ENCODE measurements at regions not wholly inside any gene's neighbourhood (a gene's known extent, or its start where the extent isn't known, plus 50 kb on each side); places are given as distances from the start of the nearest gene placed in this dataset.

- DNase-seq (ENCODE audit: extremely low spot score, unreplicated experiment), result no peak
- Mint-ChIP-seq H3K27ac (ENCODE audit: unreplicated experiment) (no peak overlapping the region), H3K4me1 (ENCODE audit: unreplicated experiment) (no peaks in the 10 kb centered on the region), H3K4me3 (ENCODE audit: unreplicated experiment) (no peak overlapping the region), H3K36me3 (ENCODE audit: unreplicated experiment) (no peaks in the 10 kb centered on the region), H3K9me3 (ENCODE audit: unreplicated experiment) (no peaks in the 10 kb centered on the region), H3K27me3 (ENCODE audit: unreplicated experiment) (no peaks in the 10 kb centered on the region)
- TF ChIP-seq CTCF (IDR thresholded peaks at IDR 0.05), result no peak
Measured at GRCh38 chr13:63567031-63567430, 2151.4 kb upstream of the PCDH20 start.

- Mint-ChIP-seq H3K36me3 (ENCODE audit: unreplicated experiment) (no peaks in the 10 kb centered on the region), H3K4me3 (ENCODE audit: unreplicated experiment) (no peak overlapping the region), H3K27me3 (ENCODE audit: unreplicated experiment) (no peaks in the 10 kb centered on the region), H3K27ac (ENCODE audit: unreplicated experiment) (no peak overlapping the region), H3K9me3 (ENCODE audit: unreplicated experiment) (peaks cover 5% of the 10 kb centered on the region), H3K4me1 (ENCODE audit: unreplicated experiment) (peaks cover 7% of the 10 kb centered on the region)
- no peak for DNase-seq (ENCODE audit: extremely low spot score, unreplicated experiment)
- no peak for TF ChIP-seq CTCF (IDR thresholded peaks at IDR 0.05)
Measured at GRCh38 chr13:63554157-63554556, 2138.5 kb upstream of the PCDH20 start.

GRCh38 chr13:63551731-63552130 lies 2136.1 kb upstream of the PCDH20 start:
- Mint-ChIP-seq H3K9me3 (ENCODE audit: unreplicated experiment) (peaks cover 5% of the 10 kb centered on the region), H3K27ac (ENCODE audit: unreplicated experiment) (no peak overlapping the region), H3K4me1 (ENCODE audit: unreplicated experiment) (peaks cover 7% of the 10 kb centered on the region), H3K4me3 (ENCODE audit: unreplicated experiment) (no peak overlapping the region), H3K36me3 (ENCODE audit: unreplicated experiment) (no peaks in the 10 kb centered on the region), H3K27me3 (ENCODE audit: unreplicated experiment) (no peaks in the 10 kb centered on the region)
- no peak for TF ChIP-seq CTCF (IDR thresholded peaks at IDR 0.05)
- DNase-seq (ENCODE audit: extremely low spot score, unreplicated experiment), result no peak

- no peaks in the 10 kb centered on the region for H3K36me3 Mint-ChIP-seq (ENCODE audit: unreplicated experiment)
- H3K4me3 Mint-ChIP-seq (ENCODE audit: unreplicated experiment), result no peak overlapping the region
- no peak for DNase-seq (ENCODE audit: extremely low spot score, unreplicated experiment)
- H3K9me3 Mint-ChIP-seq (ENCODE audit: unreplicated experiment), result peaks cover 6% of the 10 kb centered on the region
- H3K27me3 Mint-ChIP-seq (ENCODE audit: unreplicated experiment), result no peaks in the 10 kb centered on the region
- TF ChIP-seq CTCF (IDR thresholded peaks at IDR 0.05), result no peak
- H3K27ac Mint-ChIP-seq (ENCODE audit: unreplicated experiment), result no peak overlapping the region
- H3K4me1 Mint-ChIP-seq (ENCODE audit: unreplicated experiment), result no peaks in the 10 kb centered on the region
Measured at GRCh38 chr13:63546524-63546923, 2130.9 kb upstream of the PCDH20 start.

- no peak for TF ChIP-seq CTCF (IDR thresholded peaks at IDR 0.05)
- Mint-ChIP-seq H3K9me3 (ENCODE audit: unreplicated experiment) (peaks cover 6% of the 10 kb centered on the region), H3K4me3 (ENCODE audit: unreplicated experiment) (no peak overlapping the region), H3K36me3 (ENCODE audit: unreplicated experiment) (no peaks in the 10 kb centered on the region), H3K4me1 (ENCODE audit: unreplicated experiment) (no peaks in the 10 kb centered on the region), H3K27ac (ENCODE audit: unreplicated experiment) (no peak overlapping the region), H3K27me3 (ENCODE audit: unreplicated experiment) (no peaks in the 10 kb centered on the region)
- DNase-seq (ENCODE audit: extremely low spot score, unreplicated experiment), result no peak
Measured at GRCh38 chr13:63542770-63543169, 2127.1 kb upstream of the PCDH20 start.
